ENCODE measurements at regions not wholly inside any gene's neighbourhood (a gene's known extent, or its start where the extent isn't known, plus 50 kb on each side); places are given as distances from the start of the nearest gene placed in this dataset.

- no peaks in the 10 kb centered on the region for H3K36me3 Mint-ChIP-seq (ENCODE audit: unreplicated experiment)
- no peak overlapping the region for H3K4me3 Mint-ChIP-seq (ENCODE audit: unreplicated experiment)
- H3K4me1 Mint-ChIP-seq (ENCODE audit: unreplicated experiment): no peaks in the 10 kb centered on the region
- H3K27ac Mint-ChIP-seq (ENCODE audit: unreplicated experiment): no peak overlapping the region
- no peak for TF ChIP-seq CTCF (IDR thresholded peaks at IDR 0.05)
- DNase-seq (ENCODE audit: extremely low spot score, unreplicated experiment): no peak
- no peaks in the 10 kb centered on the region for H3K27me3 Mint-ChIP-seq (ENCODE audit: unreplicated experiment)
- peaks cover under 1% of the 10 kb centered on the region for H3K9me3 Mint-ChIP-seq (ENCODE audit: unreplicated experiment)
Observed at GRCh38 chr16:51040637-51041036, 110.4 kb downstream of the SALL1 start.

GRCh38 chr16:51039638-51040331 lies 111.3 kb downstream of the SALL1 start:
- H3K4me3 Mint-ChIP-seq (ENCODE audit: unreplicated experiment): no peak overlapping the region
- H3K9me3 Mint-ChIP-seq (ENCODE audit: unreplicated experiment): peaks cover 7% of the 10 kb centered on the region
- no peaks in the 10 kb centered on the region for H3K36me3 Mint-ChIP-seq (ENCODE audit: unreplicated experiment)
- no peak for DNase-seq (ENCODE audit: extremely low spot score, unreplicated experiment)
- H3K27me3 Mint-ChIP-seq (ENCODE audit: unreplicated experiment): no peaks in the 10 kb centered on the region
- no peak overlapping the region for H3K27ac Mint-ChIP-seq (ENCODE audit: unreplicated experiment)
- no peak for TF ChIP-seq CTCF (IDR thresholded peaks at IDR 0.05)
- H3K4me1 Mint-ChIP-seq (ENCODE audit: unreplicated experiment): no peaks in the 10 kb centered on the region

- Mint-ChIP-seq H3K36me3 (ENCODE audit: unreplicated experiment) (no peaks in the 10 kb centered on the region), H3K27ac (ENCODE audit: unreplicated experiment) (no peak overlapping the region), H3K9me3 (ENCODE audit: unreplicated experiment) (peaks cover 7% of the 10 kb centered on the region), H3K27me3 (ENCODE audit: unreplicated experiment) (no peaks in the 10 kb centered on the region), H3K4me1 (ENCODE audit: unreplicated experiment) (no peaks in the 10 kb centered on the region), H3K4me3 (ENCODE audit: unreplicated experiment) (no peak overlapping the region)
- no peak for DNase-seq (ENCODE audit: extremely low spot score, unreplicated experiment)
- TF ChIP-seq CTCF (IDR thresholded peaks at IDR 0.05): no peak
Observed at GRCh38 chr16:51035711-51036110, 115.4 kb downstream of the SALL1 start.

GRCh38 chr16:51035110-51035498 lies 116.0 kb downstream of the SALL1 start:
- H3K9me3 Mint-ChIP-seq (ENCODE audit: unreplicated experiment): peaks cover 7% of the 10 kb centered on the region
- no peak for TF ChIP-seq CTCF (IDR thresholded peaks at IDR 0.05)
- H3K4me1 Mint-ChIP-seq (ENCODE audit: unreplicated experiment): no peaks in the 10 kb centered on the region
- H3K27me3 Mint-ChIP-seq (ENCODE audit: unreplicated experiment): no peaks in the 10 kb centered on the region
- no peak overlapping the region for H3K27ac Mint-ChIP-seq (ENCODE audit: unreplicated experiment)
- H3K36me3 Mint-ChIP-seq (ENCODE audit: unreplicated experiment): no peaks in the 10 kb centered on the region
- DNase-seq (ENCODE audit: extremely low spot score, unreplicated experiment): no peak
- no peak overlapping the region for H3K4me3 Mint-ChIP-seq (ENCODE audit: unreplicated experiment)

GRCh38 chr16:51034481-51035109 lies 116.5 kb downstream of the SALL1 start:
- H3K36me3 Mint-ChIP-seq (ENCODE audit: unreplicated experiment): no peaks in the 10 kb centered on the region
- no peaks in the 10 kb centered on the region for H3K4me1 Mint-ChIP-seq (ENCODE audit: unreplicated experiment)
- TF ChIP-seq CTCF (IDR thresholded peaks at IDR 0.05): no peak
- no peak overlapping the region for H3K4me3 Mint-ChIP-seq (ENCODE audit: unreplicated experiment)
- no peaks in the 10 kb centered on the region for H3K27me3 Mint-ChIP-seq (ENCODE audit: unreplicated experiment)
- H3K27ac Mint-ChIP-seq (ENCODE audit: unreplicated experiment): no peak overlapping the region
- DNase-seq (ENCODE audit: extremely low spot score, unreplicated experiment): no peak
- H3K9me3 Mint-ChIP-seq (ENCODE audit: unreplicated experiment): peaks cover 7% of the 10 kb centered on the region
